ENCODE measurements at regions not wholly inside any gene's neighbourhood (a gene's known extent, or its start where the extent isn't known, plus 50 kb on each side); places are given as distances from the start of the nearest gene placed in this dataset.

GRCh38 chr4:1563241-1563640 lies 120.9 kb downstream of the FAM53A start:
- TF ChIP-seq, protein P1, sequence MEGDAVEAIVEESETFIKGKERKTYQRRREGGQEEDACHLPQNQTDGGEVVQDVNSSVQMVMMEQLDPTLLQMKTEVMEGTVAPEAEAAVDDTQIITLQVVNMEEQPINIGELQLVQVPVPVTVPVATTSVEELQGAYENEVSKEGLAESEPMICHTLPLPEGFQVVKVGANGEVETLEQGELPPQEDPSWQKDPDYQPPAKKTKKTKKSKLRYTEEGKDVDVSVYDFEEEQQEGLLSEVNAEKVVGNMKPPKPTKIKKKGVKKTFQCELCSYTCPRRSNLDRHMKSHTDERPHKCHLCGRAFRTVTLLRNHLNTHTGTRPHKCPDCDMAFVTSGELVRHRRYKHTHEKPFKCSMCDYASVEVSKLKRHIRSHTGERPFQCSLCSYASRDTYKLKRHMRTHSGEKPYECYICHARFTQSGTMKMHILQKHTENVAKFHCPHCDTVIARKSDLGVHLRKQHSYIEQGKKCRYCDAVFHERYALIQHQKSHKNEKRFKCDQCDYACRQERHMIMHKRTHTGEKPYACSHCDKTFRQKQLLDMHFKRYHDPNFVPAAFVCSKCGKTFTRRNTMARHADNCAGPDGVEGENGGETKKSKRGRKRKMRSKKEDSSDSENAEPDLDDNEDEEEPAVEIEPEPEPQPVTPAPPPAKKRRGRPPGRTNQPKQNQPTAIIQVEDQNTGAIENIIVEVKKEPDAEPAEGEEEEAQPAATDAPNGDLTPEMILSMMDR (IDR thresholded peaks at IDR 0.05): no peak
- TF ChIP-seq POLR2A (IDR thresholded peaks at IDR 0.05) (no peak), POLR2AphosphoS5 (IDR thresholded peaks at IDR 0.05) (no peak)

All from stomach (tissue), 4 donors.